ENCODE measurements at regions not wholly inside any gene's neighbourhood (a gene's known extent, or its start where the extent isn't known, plus 50 kb on each side); places are given as distances from the start of the nearest gene placed in this dataset.

DNA sequence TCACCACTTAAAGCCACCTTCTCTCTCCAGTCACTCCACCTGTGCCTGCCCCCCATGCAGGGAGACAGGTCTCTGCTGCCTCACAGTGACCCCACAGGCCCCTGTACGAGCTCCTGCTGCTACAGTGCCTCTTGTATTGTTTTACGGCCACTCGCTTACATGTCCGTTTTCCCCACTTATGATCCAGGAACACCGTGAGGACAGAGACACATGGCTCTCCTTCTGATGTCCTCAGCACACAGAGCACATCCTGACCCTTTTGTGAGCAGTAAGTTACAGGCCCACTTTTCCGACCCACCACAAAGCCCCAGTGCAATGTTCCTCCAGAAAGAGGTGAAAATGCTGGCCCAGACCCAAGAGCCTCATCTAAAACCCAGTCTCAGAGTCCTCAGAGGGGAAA is 84.8 kb upstream of the GNAO1 start:
- Mint-ChIP-seq H3K4me1 (no peaks in the 10 kb centered on the region), H3K27me3 (peaks cover 6% of the 10 kb centered on the region), H3K36me3 (no peaks in the 10 kb centered on the region), H3K27ac (no peak overlapping the region), H3K4me3 (no peak overlapping the region), H3K9me3 (no peaks in the 10 kb centered on the region)

DNA sequence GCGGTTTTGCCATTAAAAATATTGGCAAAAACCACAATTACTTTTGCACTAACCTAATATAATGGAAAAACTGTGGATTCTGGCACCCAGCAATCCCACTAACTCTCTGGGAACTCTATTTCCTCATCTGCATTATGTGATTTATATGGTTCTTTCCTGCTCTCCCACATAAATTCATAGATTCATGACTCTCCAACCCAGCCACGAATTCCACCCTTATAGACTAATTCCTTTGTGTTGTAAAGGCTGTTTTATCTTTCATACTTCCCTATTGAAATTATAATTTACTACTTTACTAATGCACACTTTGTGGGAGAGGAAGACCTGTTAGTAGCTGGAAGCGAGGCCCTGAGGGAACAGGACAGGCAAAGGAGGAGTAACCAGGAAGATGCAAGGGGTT is 88.4 kb upstream of the GNAO1 start:
- no peak overlapping the region for H3K27ac Mint-ChIP-seq
- H3K9me3 Mint-ChIP-seq = no peaks in the 10 kb centered on the region
- no peaks in the 10 kb centered on the region for H3K4me1 Mint-ChIP-seq
- no peak overlapping the region for H3K4me3 Mint-ChIP-seq
- peaks cover 9% of the 10 kb centered on the region for H3K27me3 Mint-ChIP-seq
- H3K36me3 Mint-ChIP-seq = no peaks in the 10 kb centered on the region

DNA sequence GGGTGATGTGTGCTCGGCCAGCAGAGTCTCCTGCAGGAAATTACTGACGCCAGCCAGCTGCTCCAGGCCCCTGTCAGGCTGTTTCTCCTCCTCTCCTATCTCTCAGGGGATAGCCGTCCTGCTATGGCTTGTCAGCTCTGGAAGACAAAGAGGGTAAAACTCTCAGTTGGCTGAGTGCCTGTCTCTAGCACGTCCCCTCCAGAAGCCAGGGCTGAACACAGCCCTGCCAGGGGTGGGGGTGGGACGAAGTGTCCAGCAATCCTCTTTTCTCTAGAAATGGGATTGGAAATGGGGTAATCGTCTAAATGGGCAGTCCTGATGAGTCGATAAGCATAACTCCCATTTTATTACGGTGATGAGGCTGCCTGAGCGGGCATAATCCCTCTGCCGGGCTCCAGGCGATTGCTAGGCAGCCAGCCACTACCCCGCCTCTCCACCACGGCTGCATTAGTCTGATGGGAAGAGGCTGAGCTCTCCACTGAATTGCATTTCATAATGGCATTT is 89.1 kb upstream of the GNAO1 start:
- H3K36me3 Mint-ChIP-seq = no peaks in the 10 kb centered on the region
- H3K27me3 Mint-ChIP-seq = peaks cover 9% of the 10 kb centered on the region
- H3K27ac Mint-ChIP-seq = no peak overlapping the region
- H3K9me3 Mint-ChIP-seq = no peaks in the 10 kb centered on the region
- no peak overlapping the region for H3K4me3 Mint-ChIP-seq
- H3K4me1 Mint-ChIP-seq = no peaks in the 10 kb centered on the region

DNA sequence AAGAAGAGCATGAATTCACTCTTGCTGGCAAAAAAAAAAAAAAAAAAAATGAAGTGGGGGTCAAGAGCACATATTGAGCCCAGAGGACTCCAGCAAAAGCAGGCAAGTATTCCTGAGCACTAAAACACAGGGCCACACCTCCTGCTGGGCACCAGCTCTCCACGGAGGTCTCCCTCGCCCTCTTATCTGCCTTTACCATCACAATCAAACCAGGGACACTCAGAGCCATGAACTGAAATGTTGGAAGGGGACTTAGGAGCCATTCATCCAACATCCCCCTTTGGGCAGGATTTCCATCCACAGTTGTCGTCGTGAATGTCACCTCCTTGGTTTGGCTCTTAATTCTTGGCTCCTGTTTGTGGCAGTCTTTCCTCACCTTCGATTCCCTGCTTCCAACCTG is 89.8 kb upstream of the GNAO1 start:
- H3K27me3 Mint-ChIP-seq = peaks cover 9% of the 10 kb centered on the region
- H3K9me3 Mint-ChIP-seq = no peaks in the 10 kb centered on the region
- H3K27ac Mint-ChIP-seq = no peak overlapping the region
- H3K36me3 Mint-ChIP-seq = no peaks in the 10 kb centered on the region
- no peaks in the 10 kb centered on the region for H3K4me1 Mint-ChIP-seq
- H3K4me3 Mint-ChIP-seq = no peak overlapping the region

GRCh38 chr16:56097306-56097705 is 94.0 kb upstream of the GNAO1 start:
- H3K9me3 Mint-ChIP-seq = no peaks in the 10 kb centered on the region
- no peak overlapping the region for H3K27ac Mint-ChIP-seq
- no peaks in the 10 kb centered on the region for H3K4me1 Mint-ChIP-seq
- no peaks in the 10 kb centered on the region for H3K36me3 Mint-ChIP-seq
- H3K4me3 Mint-ChIP-seq = no peak overlapping the region
- peaks cover 3% of the 10 kb centered on the region for H3K27me3 Mint-ChIP-seq

DNA sequence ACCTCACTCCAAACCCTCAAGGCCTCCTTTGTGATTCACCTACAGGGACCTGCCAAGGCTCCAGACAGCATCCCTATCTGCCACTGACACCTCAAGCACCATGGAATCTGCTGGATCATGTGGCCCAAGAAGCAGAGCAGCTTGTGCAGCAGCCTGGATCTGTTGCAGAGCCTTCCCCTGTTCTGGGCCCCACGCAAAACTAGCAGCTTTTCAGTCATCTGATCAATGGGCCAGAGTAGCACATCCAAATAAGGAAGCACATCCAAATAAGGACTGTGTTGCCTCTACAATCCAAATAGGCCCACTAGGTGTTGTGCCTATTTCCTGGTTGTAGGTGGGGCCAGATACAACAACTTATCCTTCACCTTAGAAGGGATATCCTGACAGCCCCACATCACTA is 97.1 kb upstream of the GNAO1 start:
- Mint-ChIP-seq H3K9me3 (no peaks in the 10 kb centered on the region), H3K4me1 (no peaks in the 10 kb centered on the region), H3K27ac (no peak overlapping the region), H3K36me3 (no peaks in the 10 kb centered on the region), H3K27me3 (peaks cover 5% of the 10 kb centered on the region), H3K4me3 (no peak overlapping the region)

- Mint-ChIP-seq H3K9me3 (no peaks in the 10 kb centered on the region), H3K27ac (no peak overlapping the region), H3K4me3 (no peak overlapping the region), H3K4me1 (no peaks in the 10 kb centered on the region), H3K36me3 (no peaks in the 10 kb centered on the region), H3K27me3 (peaks cover 4% of the 10 kb centered on the region)
Measured at GRCh38 chr16:56093055-56093454, 98.2 kb upstream of the GNAO1 start.

DNA sequence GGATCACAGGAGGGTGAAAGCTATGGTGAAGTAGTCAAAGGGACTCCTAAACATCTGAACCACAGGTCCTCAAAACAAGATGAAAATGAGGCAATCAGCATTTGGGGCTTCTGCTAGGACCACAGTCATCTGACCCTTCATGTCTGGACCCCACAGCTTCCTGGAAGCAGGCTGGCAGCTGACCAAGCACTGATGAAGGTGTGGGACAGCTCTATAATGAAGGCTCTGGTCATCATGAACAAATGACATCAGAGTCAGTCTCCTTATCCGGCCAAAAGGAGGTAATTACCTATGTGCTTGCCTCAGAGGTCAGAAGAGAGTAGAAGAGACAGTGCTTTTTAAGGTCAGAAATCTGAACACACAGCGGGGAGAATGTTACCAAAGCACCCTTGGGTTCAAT is 101.2 kb upstream of the GNAO1 start:
- Mint-ChIP-seq H3K27me3 (peaks cover 4% of the 10 kb centered on the region), H3K4me3 (no peak overlapping the region), H3K4me1 (no peaks in the 10 kb centered on the region), H3K27ac (no peak overlapping the region), H3K9me3 (no peaks in the 10 kb centered on the region), H3K36me3 (no peaks in the 10 kb centered on the region)

DNA sequence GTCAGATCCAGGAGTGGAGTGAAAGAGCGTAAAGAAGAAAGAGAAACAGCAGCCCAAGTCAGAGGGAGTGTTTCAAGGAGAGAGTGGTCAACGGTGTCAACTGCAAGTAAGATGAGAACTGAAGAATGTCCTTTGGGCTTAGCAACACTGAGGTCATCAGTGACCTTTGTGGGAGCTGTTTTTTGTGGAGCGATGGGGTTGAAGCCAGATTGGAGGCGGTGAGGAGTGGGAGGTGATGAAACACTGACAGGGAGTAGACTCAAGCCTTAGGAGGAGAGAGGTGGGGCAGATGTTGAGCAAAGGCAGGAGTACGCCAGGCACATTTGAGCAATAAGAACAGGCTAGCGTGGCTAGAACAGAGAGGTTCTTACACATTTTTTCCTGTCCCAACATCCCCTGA is 103.7 kb upstream of the GNAO1 start:
- H3K36me3 Mint-ChIP-seq = no peaks in the 10 kb centered on the region
- no peak overlapping the region for H3K27ac Mint-ChIP-seq
- peaks cover 8% of the 10 kb centered on the region for H3K27me3 Mint-ChIP-seq
- H3K4me1 Mint-ChIP-seq = no peaks in the 10 kb centered on the region
- H3K9me3 Mint-ChIP-seq = no peaks in the 10 kb centered on the region
- H3K4me3 Mint-ChIP-seq = no peak overlapping the region

DNA sequence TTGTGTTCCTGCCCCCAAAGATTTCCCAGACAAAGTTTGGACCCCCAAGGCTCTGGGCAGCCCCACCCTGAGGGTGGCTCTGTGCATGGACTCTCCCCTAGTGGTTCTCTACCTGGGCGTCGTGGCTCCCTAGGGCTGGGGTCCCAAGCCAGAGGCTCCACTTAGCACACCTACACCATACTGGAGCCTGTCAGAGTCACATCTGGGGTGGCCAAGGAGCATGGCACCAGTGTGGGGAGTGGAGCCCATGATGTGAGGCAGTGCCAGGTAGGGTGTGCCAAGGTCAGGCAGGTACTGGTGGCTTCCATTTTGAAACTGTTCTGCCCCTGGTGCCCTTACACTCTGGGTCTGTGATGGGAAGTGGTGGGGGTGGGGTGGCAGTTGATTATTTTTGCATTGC is 109.9 kb upstream of the GNAO1 start:
- Mint-ChIP-seq H3K4me1 (no peaks in the 10 kb centered on the region), H3K4me3 (no peak overlapping the region), H3K9me3 (no peaks in the 10 kb centered on the region), H3K27ac (no peak overlapping the region), H3K36me3 (no peaks in the 10 kb centered on the region), H3K27me3 (peaks cover 9% of the 10 kb centered on the region)

- Mint-ChIP-seq H3K9me3 (no peaks in the 10 kb centered on the region), H3K27me3 (peaks cover 7% of the 10 kb centered on the region), H3K27ac (no peak overlapping the region), H3K4me1 (no peaks in the 10 kb centered on the region), H3K4me3 (no peak overlapping the region), H3K36me3 (no peaks in the 10 kb centered on the region)
Measured at GRCh38 chr16:56075732-56076388, 115.4 kb upstream of the GNAO1 start.

DNA sequence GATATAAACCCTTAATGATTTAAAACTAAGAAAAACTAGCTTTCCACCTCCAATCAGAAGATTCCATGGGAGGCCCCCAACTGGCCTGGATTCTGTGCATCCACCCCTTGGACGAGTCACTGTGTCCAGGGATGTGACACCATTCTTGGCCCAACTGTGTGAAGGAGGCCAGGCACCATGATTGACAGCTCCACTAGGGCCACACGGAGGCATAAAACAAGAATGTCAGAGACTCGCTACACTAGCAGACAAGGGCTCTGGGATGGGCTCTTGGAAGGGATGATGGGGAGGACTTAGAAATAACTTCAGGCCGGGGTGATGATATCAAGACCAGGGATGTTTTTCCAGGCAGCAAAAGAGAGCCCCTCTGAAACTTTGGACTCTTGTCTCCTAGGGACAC is 117.8 kb upstream of the GNAO1 start:
- Mint-ChIP-seq H3K9me3 (no peaks in the 10 kb centered on the region), H3K36me3 (no peaks in the 10 kb centered on the region), H3K27ac (no peak overlapping the region), H3K4me1 (no peaks in the 10 kb centered on the region), H3K27me3 (peaks cover 7% of the 10 kb centered on the region), H3K4me3 (no peak overlapping the region)

- peaks cover 7% of the 10 kb centered on the region for H3K27me3 Mint-ChIP-seq
- no peaks in the 10 kb centered on the region for H3K9me3 Mint-ChIP-seq
- no peak overlapping the region for H3K27ac Mint-ChIP-seq
- H3K4me1 Mint-ChIP-seq = no peaks in the 10 kb centered on the region
- no peak overlapping the region for H3K4me3 Mint-ChIP-seq
- no peaks in the 10 kb centered on the region for H3K36me3 Mint-ChIP-seq
Measured at GRCh38 chr16:56072096-56072495, 119.2 kb upstream of the GNAO1 start.

DNA sequence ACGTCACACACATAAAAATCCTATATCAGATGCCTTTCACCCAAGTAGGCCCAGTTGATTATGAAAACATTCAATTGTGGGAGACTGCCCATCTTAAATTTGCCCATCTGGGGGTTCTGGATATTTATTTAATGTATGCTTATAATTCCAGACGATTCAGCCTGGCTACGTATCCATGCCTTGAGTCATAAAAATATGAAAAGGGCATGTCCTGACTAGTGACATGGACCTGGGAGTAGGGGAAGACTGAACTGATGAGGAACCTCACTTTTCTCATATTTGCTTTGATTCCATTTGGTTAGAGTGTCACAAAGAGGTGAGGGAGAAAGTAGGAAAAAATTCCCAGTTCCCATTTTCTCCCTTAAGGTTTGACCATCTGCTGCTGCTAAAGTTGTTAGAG is 122.5 kb upstream of the GNAO1 start:
- no peaks in the 10 kb centered on the region for H3K9me3 Mint-ChIP-seq
- H3K4me3 Mint-ChIP-seq = no peak overlapping the region
- H3K27me3 Mint-ChIP-seq = peaks cover 8% of the 10 kb centered on the region
- H3K27ac Mint-ChIP-seq = no peak overlapping the region
- H3K4me1 Mint-ChIP-seq = no peaks in the 10 kb centered on the region
- no peaks in the 10 kb centered on the region for H3K36me3 Mint-ChIP-seq

GRCh38 chr16:56068314-56068713 is 123.0 kb upstream of the GNAO1 start:
- Mint-ChIP-seq H3K9me3 (no peaks in the 10 kb centered on the region), H3K27ac (no peak overlapping the region), H3K4me3 (no peak overlapping the region), H3K36me3 (no peaks in the 10 kb centered on the region), H3K4me1 (no peaks in the 10 kb centered on the region), H3K27me3 (peaks cover 8% of the 10 kb centered on the region)

DNA sequence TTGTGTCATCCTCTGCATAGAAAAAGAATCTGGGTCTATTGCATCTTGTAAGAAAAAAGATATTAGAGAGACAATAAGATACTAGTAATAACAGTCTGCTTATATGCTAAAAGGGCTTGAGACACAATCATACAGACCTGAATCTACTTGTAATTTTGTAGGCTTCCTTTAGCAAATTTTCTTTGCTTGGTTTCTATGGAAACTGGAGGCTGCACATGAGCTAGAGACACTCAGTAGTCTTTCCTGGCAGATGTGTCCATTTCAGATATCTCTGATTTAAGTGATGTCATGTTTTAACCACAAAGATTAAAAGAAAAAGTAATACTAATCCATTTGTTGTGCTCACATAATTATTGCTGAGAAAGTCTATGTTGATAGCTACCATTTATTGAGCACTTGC is 123.9 kb upstream of the GNAO1 start:
- Mint-ChIP-seq H3K9me3 (no peaks in the 10 kb centered on the region), H3K4me3 (no peak overlapping the region), H3K27ac (no peak overlapping the region), H3K36me3 (no peaks in the 10 kb centered on the region), H3K4me1 (no peaks in the 10 kb centered on the region), H3K27me3 (peaks cover 8% of the 10 kb centered on the region)

DNA sequence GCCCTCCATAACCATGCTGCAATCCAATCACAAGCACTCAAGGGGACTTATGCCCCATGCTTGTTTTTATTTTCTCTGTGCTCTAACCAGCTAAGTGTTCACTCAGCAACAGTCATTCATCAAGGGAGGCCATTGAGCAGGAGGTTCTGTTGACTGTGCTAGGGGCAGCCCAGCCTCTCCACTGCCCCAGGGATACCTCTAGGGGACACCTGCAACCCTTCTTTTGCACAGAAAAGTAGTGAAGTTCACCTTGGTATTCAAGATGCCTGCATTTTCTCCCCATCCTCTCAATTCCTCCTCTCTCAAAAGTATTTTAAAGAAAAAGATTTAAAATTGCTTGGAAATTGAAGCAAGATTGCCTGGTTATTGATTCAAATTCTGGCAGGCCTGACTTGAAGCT is 124.7 kb upstream of the GNAO1 start:
- no peak overlapping the region for H3K27ac Mint-ChIP-seq
- peaks cover 8% of the 10 kb centered on the region for H3K27me3 Mint-ChIP-seq
- no peak overlapping the region for H3K4me3 Mint-ChIP-seq
- no peaks in the 10 kb centered on the region for H3K36me3 Mint-ChIP-seq
- no peaks in the 10 kb centered on the region for H3K9me3 Mint-ChIP-seq
- H3K4me1 Mint-ChIP-seq = no peaks in the 10 kb centered on the region

Data from activated naive CD4-positive, alpha-beta T cell treated with anti-CD3 and anti-CD28 coated beads, Interleukin-2, amount 50 U/mL, for 24 hours (primary cell).